K562 (cell line): ENCODE measurements at regions not wholly inside any gene's neighbourhood (a gene's known extent, or its start where the extent isn't known, plus 50 kb on each side); places are given as distances from the start of the nearest gene placed in this dataset.

Source experiments
- ATAC-seq: fragments of 200-7000 bp; cut with Tn5 transposase; 3 replicates; pipeline ENCODE4 v1.9.1; 2020; ENCODE audit warnings: moderate library complexity
- BruUV-seq: library from RNA; stranded (reverse); fragments of 400-500 nt; replicated peaks from 2 replicates; lab custom pipeline; 2021; lab: Mats Ljungman, UMichigan
- CTCF ChIA-PET: fragments of 300-600 bp; formaldehyde crosslinking; extraction: SDS; loops from one replicate; lab custom pipeline; 2021; ENCODE audit warnings: low intra/inter-chr PET ratio; lab: Yijun Ruan, JAX
- POLR2A ChIA-PET: fragments of 300-600, 350-650 bp; sonication (Branson Sonifier 250); formaldehyde crosslinking; extraction: SDS; loops from one replicate; lab custom pipeline; 2021; ENCODE audit warnings: antibody characterized with exemption, inconsistent platforms; lab: Yijun Ruan, JAX
- DNase-seq, 4 experiments: peaks; one replicate each; pipeline versions ENCODE4 v3.0.0 to v3.0.0-alpha.2; 2011 to 2018; ENCODE audit warnings: low spot score in 3 of 4, mixed read lengths in 3 of 4; ENCODE audit errors: extremely low read depth in 1 of 4
- FAIRE-seq: peaks from 2 replicates; lab custom pipeline; 2011; peaks lifted over from hg19 to GRCh38; lab: Jason Lieb, UNC
- H2AFZ ChIP-seq: 2 replicates; pipeline ENCODE4 v1.6.0; 2011; ENCODE audit warnings: low read depth, low read length, control low read depth, inconsistent platforms
- H3K27ac ChIP-seq: fragments of 200-600 bp; 3 replicates; pipeline ENCODE4 v1.8.0; 2011; ENCODE audit warnings: low read depth, mild to moderate bottlenecking, control low read depth, inconsistent platforms, low read length, moderate library complexity, mixed read lengths; ENCODE audit errors: extremely low read depth
- H3K27me3 ChIP-seq, 2 experiments: fragments of 300-600 bp in 1 of 2; 2 replicates in 1 of 2; 3 replicates in 1 of 2; pipeline versions ENCODE4 v1.6.0 to v1.8.0; 2011; ENCODE audit warnings: inconsistent platforms in 2 of 2, low read length in 2 of 2, mild to moderate bottlenecking in 1 of 2, mixed read lengths in 1 of 2, moderate library complexity in 1 of 2; ENCODE audit not compliant: control insufficient read depth in 2 of 2, insufficient read depth in 2 of 2
- H3K36me3 ChIP-seq: fragments of 300-600 bp; 3 replicates; pipeline ENCODE4 v1.8.0; 2011; ENCODE audit warnings: mild to moderate bottlenecking, low read length, inconsistent platforms; ENCODE audit not compliant: control insufficient read depth, insufficient read depth
- H3K4me1 ChIP-seq, 2 experiments: fragments of 200-600 bp in 1 of 2; replicated peaks in 1 of 2; 2 replicates in 1 of 2; 3 replicates in 1 of 2; pipeline versions ENCODE4 v1.5.1 to v1.8.0; 2011; ENCODE audit warnings: inconsistent platforms in 2 of 2, low read length in 2 of 2, mild to moderate bottlenecking in 1 of 2, mixed read lengths in 1 of 2, moderate library complexity in 1 of 2; ENCODE audit not compliant: control insufficient read depth in 2 of 2, insufficient read depth in 2 of 2
- H3K4me2 ChIP-seq: 2 replicates; pipeline ENCODE4 v1.6.1; 2011; ENCODE audit warnings: low read length, control low read depth, inconsistent platforms, mixed read lengths; ENCODE audit not compliant: insufficient read depth
- H3K4me3 ChIP-seq: fragments of 200-600 bp; sonication (generic), shearing (Covaris generic); 2 replicates; pipeline ENCODE4 v1.5.1; 2016; ENCODE audit warnings: control low read depth, inconsistent platforms
- H3K79me2 ChIP-seq: fragments of 200-600 bp; 3 replicates; pipeline ENCODE4 v1.8.0; 2011; ENCODE audit warnings: low read length, inconsistent platforms; ENCODE audit not compliant: control insufficient read depth, insufficient read depth
- H3K9ac ChIP-seq, 2 experiments: 2 replicates each; pipeline versions ENCODE4 v1.6.0 to v1.6.1; 2011; ENCODE audit warnings: low read depth in 2 of 2, low read length in 2 of 2, control low read depth in 1 of 2, inconsistent platforms in 1 of 2, mild to moderate bottlenecking in 1 of 2, mixed read lengths in 1 of 2; ENCODE audit not compliant: insufficient read depth in 1 of 2
- H3K9me1 ChIP-seq: one replicate; pipeline ENCODE4 v1.6.0; 2011; ENCODE audit warnings: inconsistent platforms, mild to moderate bottlenecking, low read length, moderate library complexity; ENCODE audit not compliant: control insufficient read depth, insufficient read depth
- H3K9me3 ChIP-seq: replicated peaks from 2 replicates; pipeline ENCODE4 v1.5.1; 2011; ENCODE audit warnings: low read depth, low read length, inconsistent platforms; ENCODE audit not compliant: control insufficient read depth, insufficient read depth
- H4K20me1 ChIP-seq: replicated peaks from 2 replicates; pipeline ENCODE4 v1.6.1; 2011; ENCODE audit warnings: low read length, inconsistent platforms, mixed read lengths; ENCODE audit not compliant: control insufficient read depth, insufficient read depth
- CBX1 ChIP-seq: sonication (generic); IDR thresholded peaks from 2 replicates; pipeline ENCODE4 v1.6.1; 2016; ENCODE audit warnings: antibody characterized with exemption, low read depth, mild to moderate bottlenecking
- CBX3 ChIP-seq, 2 experiments: IDR thresholded peaks; 1 replicate in 1 of 2; 2 replicates in 1 of 2; pipeline ENCODE4 v1.6.1; 2012; ENCODE audit warnings: inconsistent platforms in 2 of 2, low read length in 2 of 2, borderline replicate concordance in 1 of 2, control low read depth in 1 of 2
- CEBPG ChIP-seq, 3 experiments: fragments of 200-800 bp in 1 of 3; sonication (Bioruptor generic) in 1 of 3; sonication (generic) in 1 of 3; formaldehyde crosslinking in 1 of 3; IDR thresholded peaks in 2 of 3; conservative IDR thresholded peaks in 1 of 3; 2 replicates each; pipeline versions ENCODE4 v1.6.1 to v1.8.0; 2016 to 2022; ENCODE audit warnings: missing compliant biosample characterization in 2 of 3, missing genetic modification characterization in 2 of 3, mild to moderate bottlenecking in 1 of 3, missing genetic modification reagents in 1 of 3
- HDAC2 ChIP-seq: fragments of 450-650 bp; IDR thresholded peaks from 2 replicates; pipeline ENCODE4 v1.6.1; 2016; ENCODE audit warnings: mild to moderate bottlenecking
- SPI1 ChIP-seq: IDR thresholded peaks from 2 replicates; pipeline ENCODE4 v1.6.1; 2011; ENCODE audit warnings: low read depth, low read length, control low read depth, borderline replicate concordance
- WGBS: fragments of 100-300 bp; shearing (Covaris generic); methylation state at CpG from one replicate; pipeline ENCODE4 v1.1.6; 2016; ENCODE audit warnings: low coverage, mixed read lengths; ENCODE audit not compliant: insufficient coverage; ENCODE audit errors: missing lambda C conversion rate; 5-methylcytosine and 5-hydroxymethylcytosine counted together
- in situ Hi-C: fragments of 300-500 bp; cut with MboI; formaldehyde crosslinking; loops from 4 replicates; pipeline ENCODE4 v1.15.0; 2018; ENCODE audit warnings: inconsistent platforms, mixed read lengths
- intact Hi-C: fragments of 100-400 bp; cut with micrococcal nuclease; formaldehyde crosslinking; loops from 2 replicates; pipeline ENCODE4 v1.14.2; 2022

GRCh38 chr3:194785315-194785714 is 99.6 kb downstream of the FAM43A start:
- DNase-seq = no peak
- Histone ChIP-seq H3K36me3 (no peaks in the 10 kb centered on the region), H3K9ac (no peak overlapping the region), H3K4me1 (no peaks in the 10 kb centered on the region), H3K27me3 (peaks cover 5 to 27% of the 10 kb centered on the region in 2 experiments), H3K27ac (no peak overlapping the region), H3K79me2 (no peaks in the 10 kb centered on the region), H3K9me1 (no peaks in the 10 kb centered on the region), H3K9me3 (no peaks in the 10 kb centered on the region), H4K20me1 (no peaks in the 10 kb centered on the region), H3K4me2 (no peak overlapping the region), H3K4me3 (no peak overlapping the region), H2AFZ (no peak overlapping the region)
- no peak for FAIRE-seq
- TF ChIP-seq CBX1 (no peak), CBX3 (IDR thresholded peaks at IDR 0.05; ENCODE audit: borderline replicate concordance in 1 of 2, low read length in 2 of 2) (no peak), CEBPG (CRISPR knock-in tag; IDR thresholded peaks at IDR 0.05) (no peak), CEBPG (tag; conservative IDR thresholded peaks at IDR 0.05 in 1 of 2, IDR thresholded peaks at IDR 0.05 in 1 of 2) (no peak)
- intact Hi-C loops = no loop called here
- no peak for ATAC-seq
- in situ Hi-C loops = no loop called here
- POLR2A ChIA-PET = no interaction called here
- no TSS peak for BruUV-seq
- 0% methylated on average over 4 of the region's 4 CpGs for WGBS
- CTCF ChIA-PET = no interaction called here

- no CpG with 5 or more reads among the region's 2 CpGs for WGBS
- ChIA-PET POLR2A (no interaction called here), CTCF (no interaction called here)
- FAIRE-seq = no peak
- Histone ChIP-seq H3K27me3 (peaks cover 5 to 27% of the 10 kb centered on the region in 2 experiments; a peak in 4 of 5 replicates), H3K79me2 (no peaks in the 10 kb centered on the region), H4K20me1 (no peaks in the 10 kb centered on the region), H3K4me2 (no peak overlapping the region), H3K9ac (no peak overlapping the region), H3K9me3 (no peaks in the 10 kb centered on the region), H3K4me1 (no peaks in the 10 kb centered on the region), H3K9me1 (no peaks in the 10 kb centered on the region), H2AFZ (no peak overlapping the region), H3K27ac (no peak overlapping the region), H3K4me3 (no peak overlapping the region), H3K36me3 (no peaks in the 10 kb centered on the region)
- TF ChIP-seq HDAC2 (no peak), SPI1 (0 out of 2 replicates have a peak, but pooled peaks have one; percentile 2)
- no peak for ATAC-seq
- in situ Hi-C loops (no loop called here), intact Hi-C loops (no loop called here)
- no TSS peak for BruUV-seq
- no peak for DNase-seq
These were observed 101.4 kb downstream of the FAM43A start for GRCh38 chr3:194787072-194787471.
